Right renal cortex interstitium (tissue), 3 donors: ENCODE measurements at regions not wholly inside any gene's neighbourhood (a gene's known extent, or its start where the extent isn't known, plus 50 kb on each side); places are given as distances from the start of the nearest gene placed in this dataset.

Experiments used
- DNase-seq, 3 donors: peaks; one replicate each; pipeline ENCODE4 v3.0.0-alpha.2; 2013; ENCODE audit warnings: low read depth in 3 of 3, low spot score in 2 of 3

DNA sequence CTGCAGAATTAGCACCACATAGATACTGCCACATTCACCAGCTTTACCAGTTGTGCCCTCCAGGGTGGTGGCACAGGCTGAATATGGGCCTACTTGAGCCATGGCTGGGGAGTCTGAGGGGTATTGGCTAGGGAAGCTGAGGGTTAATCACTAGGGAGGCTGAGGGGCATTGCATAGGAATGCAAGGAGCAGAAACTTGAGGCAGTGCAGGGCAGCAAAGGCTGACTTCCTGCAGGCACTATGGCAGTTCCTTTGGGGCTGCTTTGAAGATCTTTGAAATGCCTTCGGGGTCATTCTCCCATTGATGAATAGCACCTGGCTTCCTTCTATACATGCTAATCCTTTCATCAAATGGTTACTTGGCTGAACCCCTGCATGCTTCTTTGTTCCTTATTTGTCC is 171.5 kb downstream of the RCN1 start:
- no peak for DNase-seq

DNA sequence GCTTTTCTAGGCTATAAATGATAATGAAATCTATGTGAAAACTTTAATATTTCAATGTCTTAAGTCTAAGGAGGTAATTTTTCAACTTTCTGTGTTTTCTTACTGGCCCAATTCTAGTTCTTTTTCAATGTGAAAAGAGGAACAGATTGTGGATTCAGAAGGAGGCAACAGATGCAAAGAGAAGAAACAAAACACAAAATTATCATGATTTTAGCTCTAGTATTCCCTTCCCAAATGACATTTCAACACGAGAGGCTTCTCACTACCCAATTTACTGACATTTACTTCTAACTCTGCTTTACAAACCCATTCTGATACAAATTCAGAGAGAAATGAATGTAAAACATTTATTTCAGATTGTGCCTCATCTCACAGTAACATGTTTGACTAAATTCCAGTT is 169.4 kb downstream of the WT1 start:
- no peak for DNase-seq

DNA sequence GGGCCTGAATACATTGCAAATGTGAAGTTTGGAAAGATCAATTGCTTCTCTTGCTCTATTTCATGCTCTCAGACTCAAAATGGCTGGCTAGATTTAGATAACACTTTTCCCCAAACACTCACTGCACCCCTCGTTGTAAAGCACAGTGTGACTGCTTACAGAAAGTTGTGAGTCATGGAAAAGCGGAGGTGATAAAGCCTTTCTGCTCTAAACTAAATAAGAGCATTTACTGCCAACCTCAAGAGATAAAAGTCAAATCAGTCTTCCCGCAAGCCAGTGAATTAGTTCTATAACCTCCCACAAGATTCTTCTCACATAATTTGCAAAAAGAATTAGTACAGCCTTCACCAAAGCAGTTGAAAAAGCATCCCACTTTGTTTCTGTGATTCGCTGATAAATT is 168.7 kb downstream of the WT1 start:
- DNase-seq = no peak

DNA sequence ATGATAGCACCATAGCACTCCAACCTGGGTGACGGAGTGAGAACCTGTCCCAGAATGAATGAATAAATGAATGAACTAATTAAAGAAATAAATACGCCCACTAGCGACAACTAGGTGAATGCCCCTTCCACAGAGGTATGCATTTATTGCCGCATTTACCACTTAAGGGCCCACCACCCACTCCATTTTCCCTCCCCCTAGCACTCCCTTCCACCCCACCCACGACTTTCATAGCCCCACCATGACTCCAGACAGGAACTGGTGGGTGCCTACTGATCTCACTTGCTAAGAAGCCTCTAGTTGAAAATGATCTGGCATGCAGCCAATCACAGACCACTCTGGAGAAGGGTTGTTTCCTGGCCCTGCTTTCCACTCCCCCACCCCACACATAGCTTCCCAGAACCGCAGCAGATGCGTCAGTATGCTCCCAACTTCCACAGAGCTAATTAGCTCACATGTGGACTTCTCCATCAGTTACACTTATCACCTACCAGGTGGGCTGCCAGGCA is 167.6 kb downstream of the WT1 start:
- no peak for DNase-seq

DNA sequence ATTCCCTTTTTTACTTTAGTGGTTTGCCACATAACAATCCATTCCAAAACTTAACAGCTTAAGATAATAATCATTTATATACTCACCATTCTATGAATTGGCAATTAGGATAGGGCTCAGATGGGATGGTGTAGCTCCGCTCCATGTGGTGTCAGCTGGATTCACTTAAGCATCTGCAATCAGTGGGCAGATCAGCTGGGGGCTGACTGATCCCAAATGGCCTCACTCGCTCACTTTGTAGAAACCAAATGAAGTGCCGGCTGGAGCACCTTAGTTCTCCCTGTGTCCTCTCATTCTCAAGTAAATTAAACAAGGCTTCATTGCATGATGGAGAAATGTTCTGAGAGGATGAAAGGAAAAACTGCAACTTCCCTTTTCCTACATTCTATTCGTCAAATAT is 161.4 kb downstream of the WT1 start:
- no peak for DNase-seq

DNA sequence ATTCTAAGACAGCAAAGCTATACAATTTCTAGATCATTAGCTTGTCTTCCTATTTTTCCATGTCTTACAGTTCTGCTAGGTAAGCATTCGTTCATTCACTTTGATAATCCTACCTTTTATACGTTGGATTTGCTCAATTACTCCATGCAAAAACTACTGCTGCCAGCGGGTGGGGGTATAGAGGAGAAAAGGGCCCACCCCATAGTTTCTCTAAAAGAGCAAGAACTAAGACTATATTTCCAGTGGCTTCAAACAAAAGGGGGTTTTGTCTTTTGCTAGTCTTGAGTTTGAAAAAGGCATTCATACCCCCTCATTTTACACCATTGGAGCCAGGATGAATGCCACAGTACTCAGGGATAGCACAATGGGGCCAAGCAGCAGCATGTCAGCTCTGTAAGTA is 155.7 kb downstream of the WT1 start:
- DNase-seq = no peak

DNA sequence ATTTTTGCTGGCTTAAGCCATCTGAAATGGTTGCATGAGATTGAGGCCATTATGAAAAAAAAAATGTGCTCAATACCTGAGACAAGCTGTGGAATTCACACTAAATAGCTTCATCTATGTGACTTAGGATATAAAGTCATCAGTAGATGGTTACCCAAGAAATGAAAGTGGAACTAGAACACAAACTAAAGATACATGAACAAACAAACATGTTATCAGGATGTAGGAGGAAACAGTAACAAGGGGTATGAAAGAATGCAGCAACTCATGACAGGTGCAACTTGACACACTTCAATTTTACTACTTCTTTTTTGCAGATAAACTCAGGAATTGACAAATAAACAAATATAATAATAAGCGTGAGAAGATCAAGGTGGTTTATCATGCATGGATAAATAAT is 155.0 kb downstream of the WT1 start:
- no peak for DNase-seq

DNA sequence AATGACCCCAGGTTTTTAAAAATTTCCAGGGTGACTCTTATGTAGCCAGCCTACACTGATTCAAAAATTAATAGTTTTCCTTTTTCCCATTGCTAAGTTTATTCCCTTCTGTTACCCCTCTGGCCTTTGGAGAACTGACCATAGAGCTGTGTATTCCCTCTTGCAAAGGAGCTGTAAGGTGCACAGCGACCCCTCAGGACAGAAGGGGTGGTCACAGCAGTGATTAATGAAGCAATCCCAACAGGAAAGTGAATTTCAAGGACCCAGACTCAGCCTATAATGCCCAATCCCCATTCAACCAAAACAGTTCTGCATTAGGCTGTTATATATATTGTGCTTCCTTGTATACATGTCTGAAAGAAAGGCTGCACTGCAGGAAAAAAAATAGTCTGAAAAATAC is 147.1 kb downstream of the WT1 start:
- no peak for DNase-seq

DNA sequence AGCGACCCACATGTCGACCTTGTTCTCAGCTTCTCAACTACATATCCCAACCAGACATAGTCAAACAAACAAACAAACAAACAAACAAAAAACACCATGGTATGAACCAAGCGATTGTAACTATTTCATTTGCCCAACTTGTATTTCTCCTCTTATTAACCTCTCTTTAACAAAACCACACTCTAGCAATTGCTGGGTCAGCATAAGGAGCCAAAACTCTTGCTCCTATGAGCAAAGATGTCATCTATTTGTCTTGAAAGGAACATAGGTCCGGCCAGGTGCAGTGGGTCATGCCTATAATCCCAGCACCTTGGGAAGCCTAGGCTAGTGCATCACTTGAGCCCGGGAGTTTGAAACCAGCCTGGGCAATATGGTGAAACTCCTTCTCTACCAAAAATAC is 145.6 kb downstream of the WT1 start:
- no peak for DNase-seq

DNA sequence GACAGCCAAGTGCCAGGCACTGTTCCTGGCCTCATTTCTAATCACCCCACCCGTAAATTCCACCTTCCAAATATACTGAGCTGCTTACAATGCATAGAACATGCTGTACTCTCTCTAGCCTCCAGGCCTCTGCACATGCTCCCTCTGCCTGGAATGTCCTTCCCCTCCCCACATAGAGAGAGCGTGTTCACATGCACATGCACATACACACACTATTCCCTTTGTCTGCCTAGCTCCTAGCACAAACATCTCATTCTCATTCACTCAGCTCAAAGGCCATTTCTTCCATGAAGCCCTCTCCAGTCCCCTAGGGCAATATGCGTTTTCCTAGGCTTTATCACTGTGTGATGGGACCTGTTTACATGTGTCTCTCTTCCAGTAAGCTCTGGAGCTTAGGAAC is 144.6 kb downstream of the WT1 start:
- no peak for DNase-seq

DNA sequence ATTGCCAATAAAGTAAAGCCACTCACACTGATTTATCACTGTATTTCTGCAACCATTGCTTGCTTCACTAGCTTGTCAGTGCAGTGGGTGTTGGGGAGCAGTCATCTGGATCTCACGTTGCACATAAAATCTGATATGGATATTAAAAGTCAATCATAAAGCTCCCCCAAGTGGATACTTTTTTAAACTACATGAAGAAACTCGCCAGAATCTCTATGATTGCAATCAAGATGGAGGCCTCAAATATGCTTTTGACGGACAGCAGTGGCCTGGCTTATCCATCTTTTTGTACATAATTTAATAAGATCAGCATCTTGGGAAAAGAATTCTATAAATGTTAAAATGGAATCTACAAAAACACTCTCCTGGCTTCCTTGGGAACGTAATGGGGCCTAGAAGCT is 137.7 kb downstream of the WT1 start:
- DNase-seq = no peak

DNA sequence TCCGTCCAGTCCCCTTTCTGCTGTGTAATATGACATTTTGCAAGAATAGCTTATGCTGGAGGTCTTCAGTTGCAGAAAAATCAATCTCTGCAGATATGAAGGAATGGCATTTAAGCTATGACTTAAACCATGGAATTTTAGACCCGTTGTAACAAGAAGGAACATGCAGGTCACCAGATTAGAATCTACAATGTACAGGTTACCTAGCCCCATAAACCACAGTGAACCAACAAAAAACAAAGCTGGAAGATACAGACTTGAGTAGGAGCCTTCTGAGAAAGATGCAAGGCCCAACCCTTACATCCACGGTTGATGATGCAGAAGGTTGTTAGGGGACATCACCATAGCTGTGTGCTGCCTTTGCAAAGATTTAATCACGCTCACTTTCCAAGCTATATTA is 132.5 kb downstream of the WT1 start:
- no peak for DNase-seq

DNA sequence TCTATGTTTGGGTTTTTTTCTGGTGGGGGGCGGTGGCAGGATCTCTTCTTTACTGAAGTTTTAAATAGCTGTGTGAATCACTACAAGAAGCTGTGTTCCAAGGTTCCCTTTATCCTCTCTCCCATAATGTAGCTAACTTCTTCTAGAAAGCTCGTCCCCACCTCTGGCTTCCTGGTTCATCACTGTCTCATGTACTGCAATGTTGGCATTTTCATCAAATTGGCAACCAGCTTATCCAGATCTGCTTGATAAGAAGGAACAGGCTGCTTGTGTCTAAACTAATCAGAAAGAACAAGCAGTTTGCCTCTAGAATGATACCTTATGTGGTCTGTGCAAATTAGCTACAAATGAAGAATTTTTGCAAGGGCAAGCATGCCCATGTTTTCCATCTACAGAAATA is 130.8 kb downstream of the WT1 start:
- no peak for DNase-seq

DNA sequence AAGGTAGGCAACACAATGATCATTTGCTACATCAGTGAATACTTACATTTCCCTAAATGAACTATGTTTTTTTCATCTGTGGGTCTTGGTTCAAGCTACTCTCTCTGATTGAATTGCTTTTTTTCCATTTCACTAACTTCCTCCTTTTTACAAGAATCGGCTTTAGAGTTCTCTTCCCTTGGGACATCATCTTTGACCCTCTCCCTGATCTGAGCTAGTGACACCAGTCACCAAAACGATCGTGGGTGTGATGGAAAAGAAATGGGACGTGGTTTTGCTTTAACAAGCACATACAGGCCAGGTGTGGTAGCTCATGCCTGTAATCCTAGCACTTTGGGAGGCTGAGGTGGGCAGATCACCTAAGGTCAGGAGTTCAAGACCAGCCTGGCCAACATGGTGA is 129.9 kb downstream of the WT1 start:
- DNase-seq = no peak

DNA sequence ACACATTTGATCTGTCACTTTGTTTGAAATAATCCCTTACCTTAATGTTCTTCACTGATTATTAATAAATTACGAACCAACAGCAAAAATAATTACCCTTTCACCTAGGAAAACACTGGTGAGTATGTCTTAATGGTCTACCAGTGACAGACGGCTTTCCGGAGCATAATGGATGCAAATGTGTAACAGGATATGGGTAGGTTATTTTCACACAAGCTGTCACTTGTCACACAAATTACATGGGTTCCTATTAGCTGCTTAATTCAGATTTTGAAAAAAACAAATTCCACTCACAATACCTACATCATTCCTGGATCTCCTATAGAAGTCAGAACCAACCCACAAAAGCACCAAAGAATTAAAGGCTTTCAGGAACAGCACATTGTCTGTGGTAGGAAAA is 127.9 kb downstream of the WT1 start:
- DNase-seq = no peak

DNA sequence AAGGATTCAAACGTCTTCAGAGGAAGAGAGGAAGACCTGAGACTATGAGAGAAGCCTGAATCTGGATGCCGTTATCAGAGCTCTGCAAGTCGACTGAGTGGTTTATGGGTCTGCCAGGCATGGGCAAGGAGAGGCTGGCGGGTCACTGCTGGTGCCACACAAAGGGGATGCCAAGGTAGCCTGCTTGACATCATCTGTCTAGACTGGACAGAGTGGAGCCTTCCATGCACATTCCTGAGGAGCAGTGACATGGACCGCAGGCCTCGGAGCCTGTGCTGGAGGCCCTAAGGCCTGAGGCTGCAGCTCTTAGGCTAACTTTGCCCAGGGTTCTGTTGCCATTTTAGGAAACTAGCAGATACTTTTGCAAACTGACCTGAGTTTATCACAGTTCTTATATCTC is 127.4 kb downstream of the WT1 start:
- DNase-seq = no peak

DNA sequence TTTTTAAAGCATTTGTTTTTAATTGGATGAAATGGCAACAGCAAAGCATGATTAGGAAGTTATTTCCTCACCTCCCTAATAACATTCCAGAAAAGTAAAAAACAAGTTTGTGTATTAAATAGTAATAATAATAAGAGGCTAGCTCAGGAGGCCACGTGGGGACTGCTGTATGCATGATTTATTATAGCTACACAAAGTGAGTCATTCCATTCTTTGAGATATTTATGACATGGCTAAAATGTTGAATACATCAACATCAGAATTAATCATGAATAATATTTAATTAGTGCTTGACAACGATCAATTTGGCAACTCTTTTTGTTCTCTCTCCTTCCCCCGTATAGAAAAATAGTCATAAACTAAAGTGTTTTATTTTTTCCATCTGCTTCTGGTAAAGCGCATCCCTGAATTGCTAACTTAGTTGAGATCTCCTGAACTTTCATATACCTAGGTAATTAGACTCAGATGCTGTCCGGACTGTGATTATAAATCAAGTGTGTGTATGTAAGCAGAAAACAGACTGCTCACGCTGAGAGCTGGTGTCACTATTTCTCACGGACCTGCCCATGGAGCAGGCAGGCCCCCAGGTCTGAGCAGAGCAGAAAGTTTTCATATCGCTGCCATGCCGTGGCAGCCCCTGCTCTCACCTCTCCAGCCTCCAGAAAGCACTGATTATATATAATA is 125.7 kb downstream of the WT1 start:
- no peak for DNase-seq

DNA sequence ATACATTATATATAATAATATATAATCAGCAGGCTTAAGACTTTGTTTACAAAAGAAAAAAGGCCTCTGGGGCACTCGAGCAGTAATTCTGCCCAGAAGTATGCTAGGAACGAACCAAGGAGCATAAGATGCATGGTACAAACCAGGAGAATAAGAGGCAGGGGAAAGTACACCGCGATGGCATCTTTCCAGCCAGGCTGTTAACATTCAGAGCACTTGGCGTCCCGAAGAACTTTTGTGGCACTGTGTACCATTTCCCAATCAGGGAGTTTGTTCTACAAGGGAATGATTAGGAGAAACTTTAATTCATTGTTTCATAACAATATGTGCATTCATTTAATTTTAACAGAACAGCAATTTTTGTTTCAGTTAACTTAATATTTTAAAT is 125.1 kb downstream of the WT1 start:
- DNase-seq = no peak

DNA sequence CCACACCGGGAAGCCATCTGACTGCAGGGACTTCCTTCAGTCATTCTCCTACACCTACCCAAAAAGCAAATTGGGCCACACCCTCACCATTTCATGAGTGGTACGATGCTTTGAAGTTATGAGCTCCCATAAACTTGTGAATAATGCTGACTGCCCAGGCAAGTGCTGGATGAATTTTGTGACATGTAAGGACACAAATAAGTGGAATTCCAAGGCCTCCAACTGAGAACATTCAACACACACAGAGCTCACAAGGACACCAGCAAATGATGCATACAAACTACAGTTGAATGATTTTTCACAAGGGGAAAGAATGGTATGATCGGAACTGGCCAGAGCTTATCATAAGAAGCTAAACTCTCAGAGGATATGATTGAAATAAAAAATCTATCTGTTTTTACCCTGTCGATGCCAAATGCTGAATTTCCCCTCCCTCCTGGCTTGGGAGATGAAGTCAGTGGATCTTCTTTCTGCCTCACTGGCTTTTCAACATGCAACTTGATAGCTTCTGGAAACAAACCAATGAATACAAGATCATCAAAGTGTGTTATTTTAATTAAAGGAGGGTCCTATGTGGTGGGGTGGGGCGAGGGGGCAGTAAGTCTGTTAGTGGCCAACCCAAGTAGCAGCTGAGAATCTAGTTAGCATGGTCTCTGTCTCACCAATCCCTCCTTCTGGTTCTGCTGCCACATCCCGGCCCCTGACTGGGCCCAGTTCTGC is 123.8 kb downstream of the WT1 start:
- no peak for DNase-seq

DNA sequence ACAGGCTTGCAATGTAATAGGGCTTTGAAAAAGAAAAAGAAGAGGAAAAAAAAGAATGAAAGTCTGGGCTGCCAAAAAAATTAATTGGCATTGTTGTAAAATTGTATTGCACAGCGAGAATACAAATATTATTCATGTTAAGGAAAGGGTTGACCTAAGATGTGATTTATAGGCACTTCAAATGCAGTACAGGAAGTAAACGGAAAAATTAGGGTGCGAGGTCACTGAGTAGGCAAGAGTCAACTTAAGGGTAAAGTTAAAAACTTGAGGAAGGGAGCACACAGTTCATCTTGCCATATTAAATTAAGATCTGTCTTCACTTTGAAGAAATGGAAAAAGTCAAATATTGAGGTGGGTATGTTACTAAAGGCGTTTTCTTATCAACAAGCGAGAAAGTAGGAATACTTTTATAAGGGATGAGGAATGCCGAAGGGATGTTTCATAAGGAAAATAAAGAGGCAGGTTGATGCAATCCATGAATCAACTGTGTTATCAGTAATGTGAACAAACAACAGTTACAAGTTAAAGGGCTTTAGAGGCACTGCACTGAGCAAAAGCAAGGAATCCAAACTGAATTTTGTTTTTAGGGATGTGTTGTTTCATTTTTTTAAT is 123.0 kb downstream of the WT1 start:
- no peak for DNase-seq

DNA sequence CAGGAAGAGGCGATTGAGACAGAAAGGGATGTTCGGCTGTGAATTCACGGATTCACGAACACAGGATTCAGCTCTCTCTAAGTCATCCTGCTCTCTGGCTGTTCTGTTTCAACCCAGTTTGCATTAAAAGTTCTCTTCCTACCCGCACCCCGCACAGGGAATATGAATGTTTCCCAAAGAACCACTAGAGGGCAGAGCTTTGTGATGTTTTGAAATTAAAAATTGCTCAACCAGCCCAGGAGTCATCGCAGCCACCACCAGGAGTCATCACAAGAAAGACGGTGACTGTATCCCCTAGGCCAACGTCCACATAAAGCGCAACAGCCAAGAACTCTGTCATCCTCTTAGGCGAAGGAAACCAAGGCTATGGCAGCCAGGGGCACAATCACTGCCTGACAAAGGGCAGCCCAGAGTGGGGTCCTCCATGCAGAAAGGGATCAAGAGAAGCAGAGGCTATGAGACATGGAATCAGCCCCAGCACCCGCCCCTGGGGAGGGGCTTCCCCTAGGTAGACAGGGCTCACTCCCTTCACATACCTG is 122.4 kb downstream of the WT1 start:
- no peak for DNase-seq

DNA sequence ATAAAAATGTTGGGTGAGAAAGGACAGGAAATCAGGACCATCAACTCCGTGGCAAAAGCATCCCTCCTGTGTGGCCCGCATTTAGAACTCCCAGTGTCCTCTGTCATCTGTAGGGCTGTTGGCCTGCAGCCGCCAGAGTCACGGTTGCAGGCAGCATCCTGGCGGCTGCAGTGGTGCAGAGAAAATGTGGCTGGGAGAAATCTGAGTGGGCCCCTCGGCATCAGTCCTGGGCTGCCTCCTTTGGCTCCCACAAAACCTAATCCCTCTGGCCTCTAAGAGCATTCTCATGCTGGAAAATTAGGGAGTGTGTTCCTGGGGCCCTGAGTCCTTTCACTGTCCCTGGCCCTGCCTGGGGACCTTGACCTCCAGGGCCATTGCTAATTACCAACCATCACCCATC is 121.9 kb downstream of the WT1 start:
- DNase-seq = no peak
